NCI-H526 treated with DMSO at 0.1 percent for 48 hours (cell line): ENCODE measurements at regions not wholly inside any gene's neighbourhood (a gene's known extent, or its start where the extent isn't known, plus 50 kb on each side); places are given as distances from the start of the nearest gene placed in this dataset.

Experiments
- DNase-seq: peaks from one replicate; lab custom pipeline; 2025; lab: John Stamatoyannopoulos, UW

DNA sequence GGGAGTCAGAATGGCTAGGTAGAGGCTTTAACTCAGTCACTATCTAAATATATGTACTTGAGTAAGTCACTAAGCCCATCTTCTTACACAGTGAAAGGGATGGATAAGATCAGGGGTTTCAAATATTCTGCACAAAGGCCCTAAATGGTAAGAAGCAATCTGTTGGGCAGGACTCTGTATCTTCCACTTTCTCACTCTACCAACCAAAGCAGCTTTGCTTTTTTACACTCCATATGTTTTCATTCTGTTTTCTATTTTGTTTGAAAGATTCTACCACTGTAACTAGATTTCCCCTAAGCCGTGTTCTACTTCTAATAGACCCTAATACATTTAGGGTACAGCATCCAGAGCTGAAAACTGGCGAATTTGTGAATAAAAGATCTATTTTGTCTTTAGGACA lies 477.5 kb upstream of the NMUR2 start:
- DNase-seq: no peak

DNA sequence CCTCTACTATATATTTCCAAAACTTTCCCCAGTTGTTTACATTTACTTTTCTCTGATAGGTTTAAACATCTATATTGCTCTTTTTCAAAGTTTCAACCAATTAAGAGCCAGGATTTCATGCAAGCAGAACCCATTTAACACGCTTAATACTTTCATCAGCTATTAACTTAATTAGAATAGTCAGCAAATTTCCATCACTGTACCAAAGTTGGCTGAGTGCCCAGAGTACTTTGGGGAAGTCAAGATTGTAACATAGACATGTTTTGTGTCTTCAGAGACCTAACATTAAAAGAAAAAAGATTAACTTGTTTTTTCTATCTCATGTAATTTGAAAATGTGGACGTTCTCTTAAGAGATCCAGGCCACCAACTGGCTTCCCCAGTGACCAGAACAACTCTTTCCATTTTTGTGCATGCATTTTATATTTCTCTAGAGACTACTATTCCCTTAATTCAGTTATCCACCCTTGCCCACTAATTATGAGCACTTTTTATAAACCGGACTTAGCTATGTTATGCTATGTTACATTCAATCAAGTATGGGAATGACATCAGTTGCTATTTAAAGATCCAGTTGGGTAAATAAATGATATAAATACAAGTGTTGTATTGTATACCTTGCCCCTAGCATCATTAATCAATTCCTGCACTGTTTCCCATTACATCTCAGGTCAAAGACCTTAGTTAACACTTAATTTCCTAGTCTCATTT lies 478.1 kb upstream of the NMUR2 start:
- no peak for DNase-seq

DNA sequence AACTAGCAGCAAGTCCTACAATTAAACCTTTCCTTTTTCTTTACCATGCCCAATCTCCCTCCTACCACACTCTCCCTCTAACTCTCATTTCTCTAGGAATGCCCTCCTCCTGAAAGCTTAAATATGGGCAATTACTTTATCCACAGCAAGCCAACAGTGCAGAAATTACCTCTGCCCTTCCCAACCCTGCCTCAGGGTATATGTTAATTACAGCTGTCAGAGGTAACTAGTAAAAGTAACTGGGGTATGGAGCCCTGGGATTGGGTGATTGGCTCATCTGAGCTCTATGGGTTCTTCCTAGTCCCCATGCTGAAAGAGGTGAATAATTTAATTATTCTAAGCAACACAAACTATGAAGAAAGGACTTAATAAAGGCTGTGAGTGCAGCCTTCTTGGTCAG lies 478.9 kb upstream of the NMUR2 start:
- no peak for DNase-seq

DNA sequence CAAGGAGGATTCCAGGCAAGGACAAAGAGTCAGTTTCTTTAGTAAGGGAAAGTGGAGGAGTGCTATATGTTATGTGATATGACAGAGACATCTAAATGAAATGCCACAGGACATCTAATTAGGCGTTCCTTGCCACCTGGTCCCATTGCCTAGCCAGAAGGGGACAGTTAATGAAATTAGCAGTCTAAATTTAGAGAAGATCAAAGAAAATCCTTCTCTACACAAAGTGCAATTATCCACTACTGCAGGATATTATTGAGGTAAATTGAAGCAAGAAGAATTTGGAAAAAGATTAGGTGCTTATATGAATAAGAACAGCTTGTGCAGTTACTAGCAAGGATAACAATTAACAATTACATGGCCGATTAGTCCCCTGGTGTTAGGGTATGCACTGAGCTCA lies 495.3 kb upstream of the NMUR2 start:
- no peak for DNase-seq

DNA sequence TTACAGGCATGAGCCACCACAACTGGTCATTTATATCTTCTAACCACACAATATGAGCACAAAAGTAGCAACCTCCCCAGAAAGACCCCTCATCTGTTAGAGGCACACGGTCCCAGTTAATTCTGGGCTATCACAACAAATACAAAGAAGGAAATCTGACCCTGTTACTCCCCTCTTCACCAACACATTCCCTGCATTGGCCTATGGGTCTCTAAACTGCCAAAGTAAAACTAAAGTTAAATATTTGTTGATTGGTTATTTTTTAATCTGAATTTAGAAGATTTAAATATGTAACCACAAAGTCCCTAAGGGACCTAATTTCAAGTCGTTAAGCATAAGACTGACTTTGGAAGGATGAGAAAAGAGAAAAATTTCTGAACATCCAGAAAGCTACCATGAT lies 496.7 kb upstream of the NMUR2 start:
- DNase-seq: no peak

DNA sequence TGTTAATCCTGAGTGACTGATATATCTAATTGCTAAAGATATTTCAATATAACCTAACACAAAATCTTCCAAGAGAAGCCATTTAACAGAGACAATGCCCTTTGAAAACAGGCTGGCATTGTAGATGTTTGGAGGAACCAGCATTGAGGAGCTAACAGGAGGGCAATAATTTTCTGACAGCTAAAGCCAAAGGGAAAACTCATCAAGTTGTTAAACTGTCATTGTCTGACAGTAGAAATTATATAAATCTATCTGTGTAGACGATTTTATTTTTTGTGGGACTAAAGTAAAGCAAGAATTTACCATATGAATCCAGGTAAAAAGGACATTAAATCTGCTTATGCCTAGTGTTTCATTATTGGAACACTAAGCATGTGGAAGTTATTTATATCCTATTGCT lies 500.2 kb upstream of the NMUR2 start:
- DNase-seq: no peak

DNA sequence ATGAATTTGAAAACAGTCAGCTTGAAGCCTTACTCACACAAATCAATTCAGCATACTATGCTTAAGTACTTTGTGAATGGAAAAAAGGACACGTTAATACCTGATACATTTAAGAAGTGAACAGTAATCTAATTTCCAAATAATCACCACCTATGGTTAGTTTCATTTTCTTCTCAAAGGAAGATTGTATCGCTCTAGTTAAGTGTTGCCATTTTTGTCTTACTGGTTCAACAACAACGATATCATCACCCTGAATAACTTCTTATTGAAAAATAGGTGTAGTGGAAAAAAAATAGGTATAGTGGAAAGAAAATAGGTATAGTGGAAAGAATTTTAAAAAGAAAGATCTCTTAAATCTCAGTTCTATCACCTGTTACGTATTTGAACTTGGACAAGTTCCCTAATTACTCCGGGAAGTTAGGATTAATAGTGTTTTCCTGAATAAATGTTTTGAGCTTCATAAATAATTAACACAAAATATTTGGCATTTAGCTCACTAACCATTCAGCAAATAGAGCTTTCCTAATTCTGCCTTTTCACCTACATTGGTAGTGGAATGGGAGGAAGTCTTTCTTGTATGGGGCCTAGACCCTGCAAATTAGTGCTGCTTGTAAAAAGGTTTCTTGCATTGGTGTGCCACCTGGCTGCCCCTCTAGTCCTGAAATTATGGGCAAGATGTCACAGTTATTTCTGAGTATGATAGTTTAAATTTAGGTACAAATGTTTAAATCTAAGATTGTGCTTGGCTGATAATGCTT lies 502.6 kb upstream of the NMUR2 start:
- no peak for DNase-seq

DNA sequence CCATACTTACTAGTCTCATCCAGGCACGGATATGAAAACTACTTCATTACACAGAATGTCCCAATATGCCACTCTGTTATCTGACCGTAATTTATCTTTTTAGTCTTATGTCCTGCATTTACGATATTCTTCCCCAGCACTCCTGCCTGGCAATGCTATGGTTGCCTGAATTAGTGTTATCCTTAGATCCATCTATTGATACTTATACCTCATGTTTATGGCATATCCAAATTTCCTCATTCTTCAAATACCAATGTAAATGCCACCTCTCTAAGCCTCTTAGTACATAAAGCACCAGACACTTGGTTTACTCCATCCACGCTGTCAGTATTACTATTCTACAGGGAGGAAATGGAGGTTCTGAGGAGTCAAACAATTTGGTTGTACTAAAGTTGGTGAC lies 507.8 kb upstream of the NMUR2 start:
- DNase-seq: no peak

DNA sequence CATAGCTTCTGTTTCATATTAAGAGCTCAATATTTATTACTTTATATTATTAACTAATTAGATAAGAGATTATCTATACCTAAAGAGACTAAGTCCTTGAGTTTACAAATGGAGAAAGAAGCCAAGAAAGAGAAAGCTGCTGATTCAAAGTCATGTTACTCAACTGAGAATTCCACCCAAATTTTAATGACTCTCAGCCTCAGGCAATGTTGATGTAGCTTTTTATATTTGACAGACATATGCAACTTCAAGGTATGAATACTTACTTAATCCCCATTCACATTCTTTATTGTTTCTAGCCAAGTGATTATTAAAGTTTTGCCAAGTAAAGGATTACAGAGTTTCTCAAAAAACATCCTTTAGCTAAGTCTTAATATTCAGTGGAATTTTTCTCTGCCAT lies 527.5 kb upstream of the NMUR2 start:
- no peak for DNase-seq

DNA sequence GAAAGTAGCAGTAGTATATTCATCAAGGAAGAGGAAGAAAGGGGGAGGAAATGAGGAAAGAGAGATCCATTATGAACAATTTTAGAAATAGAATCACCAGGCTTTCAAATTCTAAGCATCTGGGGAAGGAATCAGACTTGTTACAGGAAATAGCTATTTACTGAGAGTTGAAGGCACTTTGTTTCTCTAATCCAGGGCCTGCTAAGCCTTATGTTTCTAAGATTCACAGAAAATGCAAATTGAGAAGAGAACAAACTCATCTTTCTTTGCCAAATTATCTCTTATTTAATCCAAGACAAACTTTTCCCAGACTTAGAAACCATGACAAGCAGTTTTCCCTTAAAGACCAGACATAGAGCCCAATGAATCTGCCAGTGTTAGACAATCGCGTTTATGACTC lies 528.0 kb upstream of the NMUR2 start:
- no peak for DNase-seq

DNA sequence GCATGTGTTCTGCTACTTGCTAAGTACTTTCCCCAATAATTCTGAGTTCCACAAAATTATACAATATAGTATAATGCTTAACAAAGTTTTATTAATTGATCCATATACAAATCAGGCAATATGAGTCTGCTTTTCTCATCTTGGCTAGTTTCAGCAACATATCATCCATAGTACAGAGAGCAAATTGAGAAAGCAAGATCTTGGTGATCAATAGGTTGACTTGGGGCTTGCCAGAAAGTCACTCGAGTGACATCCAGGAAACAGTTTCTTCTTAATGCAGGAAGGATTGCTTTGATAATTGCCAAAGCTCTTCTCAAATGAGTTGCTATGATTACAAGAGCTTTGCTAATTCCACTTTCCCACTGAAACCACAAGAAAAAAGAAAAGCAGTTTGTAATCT lies 533.6 kb upstream of the NMUR2 start:
- no peak for DNase-seq

DNA sequence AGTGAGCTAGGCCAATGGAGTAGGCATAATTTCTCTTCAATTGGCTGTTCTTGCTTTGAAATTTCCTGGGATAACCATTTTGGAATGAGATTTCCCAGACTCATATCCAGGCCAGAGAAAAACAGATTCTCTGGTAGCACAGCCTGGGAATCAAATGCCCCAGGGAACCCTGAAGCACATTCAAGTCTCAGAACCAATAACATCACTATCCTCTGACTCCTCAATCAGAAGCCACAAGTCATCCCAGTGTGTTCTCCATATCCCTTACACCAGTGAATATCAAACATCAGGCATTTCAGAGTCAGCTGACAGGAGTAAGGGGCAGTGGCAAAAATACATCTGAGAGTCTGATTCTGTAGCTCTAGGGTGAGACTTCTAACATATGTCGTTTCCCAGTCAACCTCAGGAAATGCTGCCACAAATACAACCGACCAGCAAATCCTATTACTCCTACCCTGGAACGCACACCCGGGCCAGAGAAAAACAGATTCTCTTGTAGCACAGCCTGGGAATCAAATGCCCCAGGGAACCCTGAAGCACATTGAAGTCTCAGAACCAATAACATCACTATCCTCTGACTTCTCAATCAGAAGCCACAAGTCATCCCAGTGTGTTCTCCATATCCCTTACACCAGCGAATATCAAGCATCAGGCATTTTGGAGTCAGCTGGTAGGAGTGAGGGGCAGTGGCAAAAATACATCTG lies 537.7 kb upstream of the NMUR2 start:
- DNase-seq: no peak

DNA sequence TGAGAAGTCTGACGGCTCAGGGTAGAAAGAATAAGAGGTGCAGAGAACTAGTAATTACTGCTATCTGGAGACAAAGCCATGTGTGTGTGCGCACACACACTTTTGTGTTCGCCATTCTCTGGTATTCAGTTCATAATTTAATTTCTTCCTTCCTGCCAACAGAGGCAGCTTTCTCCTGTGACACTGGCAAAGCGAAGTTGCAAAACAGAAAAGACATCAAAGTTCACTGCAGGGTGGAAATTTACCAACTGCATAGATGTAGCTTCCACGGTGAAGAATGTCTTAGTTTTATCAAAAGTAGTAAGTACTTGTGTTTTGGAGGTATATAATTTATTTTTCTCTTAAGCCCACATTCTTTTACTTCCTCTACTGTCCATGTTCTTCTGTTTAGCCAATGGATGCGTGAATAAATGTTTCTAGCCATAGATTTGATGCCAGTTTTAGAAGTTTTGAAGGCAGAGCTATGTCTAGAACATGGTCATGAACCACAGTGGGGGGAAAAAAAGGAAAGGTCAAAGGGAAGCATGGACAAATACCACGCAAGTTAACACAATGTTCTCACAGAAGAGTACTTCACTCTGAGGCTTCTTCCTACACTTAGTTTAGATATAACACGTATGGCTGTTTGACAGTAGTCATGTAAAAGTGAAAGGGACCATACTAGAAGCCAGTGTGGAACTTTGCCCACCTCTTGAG lies 536.5 kb upstream of the GRIA1 start:
- DNase-seq: no peak

DNA sequence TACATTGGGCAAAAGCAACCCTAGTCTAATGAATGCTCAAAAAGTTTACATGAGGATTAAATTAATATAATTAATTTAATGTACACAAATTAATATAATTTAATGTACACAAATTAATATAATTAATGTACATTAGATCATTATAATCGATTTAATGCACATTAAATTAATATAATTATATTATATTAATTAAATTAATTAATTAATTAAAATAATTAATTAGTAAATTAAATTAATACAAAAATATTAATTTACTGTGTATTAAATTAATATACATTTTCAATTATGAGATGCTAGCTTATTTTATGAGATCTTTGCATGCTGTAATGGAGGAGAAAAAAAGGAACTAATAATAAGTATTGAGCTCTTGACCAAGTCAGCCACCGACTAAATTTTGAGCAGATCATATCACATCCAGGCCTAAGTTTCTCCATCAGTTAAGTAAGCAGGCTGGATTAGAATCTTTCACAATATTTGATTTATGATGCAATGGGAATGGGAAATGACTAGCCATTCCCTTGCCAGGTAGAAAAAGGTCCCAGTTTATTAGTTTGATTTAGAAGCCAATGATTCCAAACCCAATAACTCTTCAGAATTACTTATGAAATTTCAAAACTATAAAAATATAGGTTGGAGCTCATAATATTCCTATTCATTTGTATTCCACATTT lies 533.4 kb upstream of the GRIA1 start:
- DNase-seq: no peak

DNA sequence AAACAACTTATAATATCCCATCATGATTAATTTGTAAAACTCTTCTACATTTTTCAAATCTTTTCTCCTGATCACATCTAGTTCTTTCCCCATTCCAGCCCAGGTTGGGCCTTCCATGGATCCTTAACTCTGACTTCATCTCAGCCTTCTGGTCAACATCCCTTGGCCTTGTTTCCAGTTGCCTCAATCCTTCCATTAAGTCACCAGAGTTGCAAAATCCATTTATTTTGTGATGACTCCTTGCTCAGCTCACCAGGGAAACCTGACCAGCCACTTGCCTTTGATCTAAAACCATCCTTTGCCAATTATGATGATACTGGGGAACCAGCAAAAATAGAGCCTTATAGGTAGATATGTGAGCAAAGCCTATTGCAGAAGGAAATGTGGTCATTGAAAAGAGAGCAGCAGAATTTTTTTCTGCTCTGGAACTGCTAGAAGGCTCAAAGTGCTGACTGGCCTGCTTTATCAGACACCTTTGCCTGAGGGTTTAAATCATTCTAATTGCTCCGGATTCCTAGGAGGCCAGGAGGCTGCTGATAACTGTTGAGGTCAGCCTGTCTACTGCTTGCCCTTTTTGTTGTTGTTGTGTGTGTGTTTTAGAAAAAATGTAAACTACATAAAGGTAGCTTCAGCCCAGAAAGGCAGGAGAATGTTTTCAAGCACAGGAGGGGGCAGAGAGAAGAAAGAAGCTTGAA lies 512.2 kb upstream of the GRIA1 start:
- no peak for DNase-seq

DNA sequence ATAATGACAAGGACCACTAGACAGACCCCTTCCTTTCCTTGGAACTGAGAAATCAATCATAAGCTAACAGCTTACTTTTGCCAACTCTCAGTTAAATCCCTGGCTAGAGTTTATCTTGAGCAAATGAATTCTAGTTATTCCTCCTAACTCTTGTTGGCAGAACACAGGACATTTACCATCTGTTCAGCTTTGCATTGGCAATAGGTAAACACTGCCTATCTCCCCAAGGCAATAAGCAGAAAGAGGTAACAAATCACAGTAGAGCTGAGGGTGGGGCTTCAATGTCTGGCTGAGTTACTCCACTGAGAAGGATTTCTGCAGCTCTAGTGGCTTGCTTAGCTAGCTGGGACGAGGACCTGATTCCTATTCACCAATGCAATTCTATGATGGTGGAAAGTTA lies 503.3 kb upstream of the GRIA1 start:
- DNase-seq: no peak

DNA sequence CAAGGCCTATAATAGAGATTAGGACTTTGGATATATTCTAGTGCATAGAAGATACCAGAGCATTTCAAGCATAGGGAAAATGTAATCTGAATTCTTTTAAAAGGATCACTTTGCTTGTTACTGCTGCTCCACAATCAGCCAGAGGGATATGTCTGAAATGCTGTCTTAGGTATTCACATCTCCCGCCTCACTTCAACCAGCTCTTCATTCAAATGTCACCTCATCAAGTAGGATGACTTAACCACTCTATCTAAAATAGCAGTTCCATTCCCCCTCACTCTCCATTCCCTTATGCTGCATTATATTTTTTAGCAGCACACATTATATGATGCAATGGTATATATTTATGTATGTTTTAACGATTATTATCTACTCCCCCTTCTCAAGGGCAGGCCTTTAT lies 500.3 kb upstream of the GRIA1 start:
- DNase-seq: no peak

DNA sequence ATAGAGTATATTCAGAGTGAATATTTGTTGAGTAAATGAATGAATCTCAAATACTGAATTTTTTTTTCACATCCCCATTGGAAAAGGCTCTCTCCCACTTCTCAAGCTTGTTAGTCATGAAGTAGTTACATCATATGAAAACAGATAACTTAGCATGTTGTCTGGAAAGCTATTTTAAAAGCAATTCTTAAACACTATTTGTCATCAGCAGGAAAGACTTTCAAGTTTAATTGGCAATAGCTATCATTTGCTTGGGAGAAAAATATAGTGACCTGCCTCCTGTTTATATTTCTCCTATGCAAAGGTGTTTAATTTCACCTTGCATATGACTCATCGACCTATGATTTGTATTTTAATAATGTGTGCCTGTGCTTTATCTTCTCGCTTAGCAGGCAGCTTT lies 499.8 kb upstream of the GRIA1 start:
- no peak for DNase-seq

DNA sequence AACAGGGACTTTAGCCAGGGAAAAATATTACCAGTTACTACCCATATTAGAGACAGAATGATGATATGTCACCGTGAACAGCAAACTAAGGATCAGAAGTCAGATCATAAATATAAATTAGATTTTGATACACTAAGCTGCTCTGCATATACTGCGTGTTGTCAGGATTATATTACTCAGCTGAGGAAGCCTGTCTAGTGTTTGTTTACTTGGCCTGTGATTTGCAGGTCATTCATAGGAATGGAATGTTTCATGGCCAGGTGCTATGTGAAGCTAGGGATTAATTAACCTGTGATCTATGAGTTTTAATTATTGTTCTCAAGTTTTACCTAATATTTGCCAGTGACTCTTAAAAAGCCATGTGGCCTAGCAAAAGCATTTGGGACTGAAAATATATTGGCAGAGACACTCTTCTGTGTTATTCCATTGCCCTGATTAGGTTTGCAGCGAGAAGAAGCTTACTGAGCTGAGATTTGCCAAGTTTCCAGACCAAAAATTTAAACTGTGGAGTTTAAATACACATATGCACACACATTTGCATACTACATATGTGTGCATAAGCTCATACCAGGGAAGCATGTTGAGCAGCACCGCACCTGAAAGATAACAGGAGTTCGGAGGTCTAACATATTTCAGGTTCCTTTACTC lies 496.3 kb upstream of the GRIA1 start:
- DNase-seq: no peak

DNA sequence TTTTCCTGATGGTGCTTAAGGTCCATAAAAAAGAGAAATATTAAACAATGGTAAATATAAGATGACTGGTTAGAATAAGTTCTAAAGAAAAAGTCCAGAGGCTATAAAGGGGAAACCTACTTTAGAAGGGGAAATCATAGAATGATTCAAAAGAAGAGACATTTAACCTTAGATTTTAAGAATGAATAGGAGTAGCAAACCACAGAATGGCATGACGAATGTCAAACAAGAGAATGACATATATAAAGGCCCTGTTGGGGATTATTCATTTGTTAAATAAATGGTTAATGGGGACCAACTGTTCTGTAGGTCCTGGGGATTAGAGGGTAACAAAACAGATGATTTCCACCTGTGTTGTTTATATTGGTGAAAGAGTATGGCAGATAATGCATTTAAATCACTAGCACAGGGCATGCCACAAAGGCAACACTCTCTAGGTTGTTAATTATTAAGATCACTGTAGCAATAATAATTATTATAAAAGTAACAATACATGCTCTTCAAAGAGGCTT lies 495.2 kb upstream of the GRIA1 start:
- no peak for DNase-seq

DNA sequence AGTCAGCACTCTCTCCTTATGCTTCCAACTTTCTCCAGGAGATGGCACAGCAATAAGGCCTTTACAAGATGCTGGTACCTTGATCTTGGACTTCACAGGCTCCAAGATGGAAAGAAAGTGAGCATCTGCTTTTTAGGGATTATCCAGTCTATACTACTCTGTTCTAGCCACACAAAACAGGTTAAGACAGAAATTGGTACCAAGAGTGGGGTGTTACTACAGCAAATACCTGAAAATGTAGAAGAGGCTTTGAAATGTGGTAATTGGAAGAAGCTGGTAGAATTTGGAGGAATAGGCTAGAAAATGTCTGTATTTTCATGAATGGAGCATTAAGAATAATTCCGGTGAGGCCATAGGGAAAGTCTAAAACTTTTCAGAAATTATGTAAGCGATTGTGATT lies 484.8 kb upstream of the GRIA1 start:
- DNase-seq: no peak
